GM03348 (cell line): ENCODE measurements at regions not wholly inside any gene's neighbourhood (a gene's known extent, or its start where the extent isn't known, plus 50 kb on each side); places are given as distances from the start of the nearest gene placed in this dataset.

Source experiments
- DNase-seq: peaks from one replicate; pipeline ENCODE4 v3.0.0; 2012; ENCODE audit warnings: low spot score

DNA sequence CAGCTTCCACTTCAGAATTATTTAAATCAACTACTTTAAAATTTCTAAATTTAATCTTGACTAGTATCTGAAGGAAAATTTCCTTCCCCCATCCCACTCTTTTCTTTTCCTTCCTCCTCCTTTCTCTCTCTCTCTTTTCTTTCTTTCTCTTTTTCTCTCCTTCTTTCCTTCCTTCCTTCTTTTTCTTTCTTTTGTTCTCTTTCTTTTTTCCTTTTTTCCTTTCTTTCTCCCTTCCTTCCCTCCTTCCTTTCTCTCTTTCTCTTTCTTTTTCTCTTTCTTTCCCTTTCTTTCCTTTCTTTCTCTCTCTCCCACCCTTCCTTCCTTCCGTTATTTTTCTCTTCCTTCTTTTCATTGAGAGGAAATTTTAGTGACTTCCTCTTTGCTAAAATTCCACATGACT lies 132.0 kb upstream of the CDH19 start:
- DNase-seq, result no peak

DNA sequence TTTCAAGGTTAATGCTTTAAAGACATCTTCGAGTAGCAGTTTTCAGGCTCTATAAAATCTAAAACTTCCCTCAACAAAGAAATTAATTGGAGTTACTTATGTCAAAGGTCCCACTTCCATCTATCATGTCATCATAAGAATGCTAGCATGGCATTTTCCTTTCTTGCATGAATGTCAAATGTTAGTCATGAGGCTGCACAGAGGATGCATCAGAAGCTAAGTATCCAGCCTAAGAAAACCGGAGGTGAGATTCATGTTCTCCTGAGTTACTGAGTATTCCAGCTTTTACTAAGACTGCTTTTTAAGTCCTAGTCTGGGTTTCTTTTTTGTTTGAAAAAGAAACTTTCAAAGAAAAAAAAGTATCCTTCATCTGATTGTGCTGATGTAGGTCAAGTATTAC lies 130.6 kb upstream of the CDH19 start:
- no peak for DNase-seq

DNA sequence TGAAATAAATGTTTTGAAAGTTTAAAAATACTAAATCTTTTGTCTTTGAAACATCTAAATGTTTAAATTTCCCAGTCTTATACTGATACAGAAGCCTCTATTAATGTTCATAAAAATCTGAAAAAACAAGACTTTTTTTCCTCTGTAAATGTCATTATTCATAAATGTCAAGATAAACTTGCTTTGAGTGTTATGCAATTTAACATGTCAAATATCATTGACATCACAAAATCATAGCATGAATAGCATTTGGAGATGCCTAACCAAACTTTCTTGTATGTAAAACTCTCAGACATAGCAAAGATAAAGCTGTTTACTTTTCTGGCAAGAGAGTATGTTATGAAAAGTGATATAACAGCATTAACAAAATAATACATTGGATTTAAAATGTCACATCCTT lies 128.0 kb upstream of the CDH19 start:
- no peak for DNase-seq

DNA sequence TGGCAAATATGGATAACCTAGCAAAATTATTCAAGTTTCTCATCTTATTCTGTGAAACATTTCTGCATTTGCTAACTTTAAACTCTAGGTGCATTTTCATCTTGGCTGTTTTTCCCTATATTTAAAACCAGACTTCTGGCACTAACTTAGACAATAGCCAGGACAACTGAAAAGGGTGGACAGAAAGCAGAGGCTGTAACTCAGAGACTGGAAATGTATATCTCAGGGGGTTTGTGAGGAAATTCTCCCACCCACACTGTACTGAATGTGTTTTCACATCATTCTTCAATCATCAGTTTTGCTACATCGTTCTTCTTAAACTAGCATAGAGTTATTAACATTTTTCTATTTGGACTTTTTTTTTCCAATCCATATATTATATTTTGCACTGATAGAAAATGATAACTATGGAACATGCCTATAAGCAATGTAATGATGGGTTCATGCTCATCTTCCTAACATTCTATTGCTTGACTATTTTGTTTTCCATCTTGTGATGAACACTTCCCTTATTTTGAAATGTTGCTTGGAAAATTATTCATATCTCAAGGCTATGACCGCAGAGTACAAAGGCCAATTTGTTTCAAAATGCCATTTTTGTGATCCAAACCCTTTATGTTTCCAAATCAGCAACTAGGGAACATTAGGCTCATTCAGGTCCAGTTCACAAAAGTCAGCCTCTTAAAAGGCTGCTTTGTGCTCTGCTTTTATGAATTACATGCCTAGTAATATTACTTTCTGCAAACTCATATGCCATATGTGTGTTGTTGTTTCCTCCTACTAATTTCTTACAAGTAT lies 125.8 kb upstream of the CDH19 start:
- no peak for DNase-seq

DNA sequence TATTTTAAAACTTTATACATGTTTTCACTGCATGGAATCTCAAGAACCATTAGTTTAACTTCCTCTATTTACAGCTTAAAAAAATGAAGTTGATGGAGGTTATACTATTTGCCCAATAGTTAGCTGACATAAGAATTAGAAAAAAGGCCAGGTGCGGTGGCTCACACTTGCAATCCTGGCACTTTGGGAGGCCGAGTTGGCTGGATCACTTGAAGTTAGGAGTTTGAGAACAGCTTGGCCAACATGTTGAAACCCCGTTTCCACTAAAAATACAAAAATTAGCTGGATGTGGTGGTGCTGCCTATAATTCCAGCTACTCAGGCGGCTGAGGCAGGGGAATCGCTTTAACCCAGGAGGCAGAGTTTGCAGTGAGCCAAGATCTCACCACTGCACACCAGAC lies 125.1 kb upstream of the CDH19 start:
- no peak for DNase-seq

DNA sequence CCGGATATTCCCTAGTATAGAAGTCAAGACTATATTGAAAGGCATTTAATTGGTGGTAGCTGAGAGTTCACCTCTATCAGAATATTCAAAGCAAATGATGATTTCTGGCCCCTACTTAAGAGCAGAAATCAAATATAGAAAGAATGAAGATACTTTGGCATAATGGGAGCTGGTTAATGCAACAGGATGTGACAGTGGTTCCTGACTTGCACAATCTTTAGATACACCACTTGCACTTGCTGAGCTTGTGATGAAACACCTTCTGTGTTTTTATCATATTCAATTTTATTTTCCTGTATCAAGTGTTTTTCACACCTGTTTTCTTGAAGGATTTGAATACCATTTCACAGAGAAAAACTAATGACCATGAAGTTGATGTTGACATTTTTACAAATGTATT lies 124.1 kb upstream of the CDH19 start:
- no peak for DNase-seq

DNA sequence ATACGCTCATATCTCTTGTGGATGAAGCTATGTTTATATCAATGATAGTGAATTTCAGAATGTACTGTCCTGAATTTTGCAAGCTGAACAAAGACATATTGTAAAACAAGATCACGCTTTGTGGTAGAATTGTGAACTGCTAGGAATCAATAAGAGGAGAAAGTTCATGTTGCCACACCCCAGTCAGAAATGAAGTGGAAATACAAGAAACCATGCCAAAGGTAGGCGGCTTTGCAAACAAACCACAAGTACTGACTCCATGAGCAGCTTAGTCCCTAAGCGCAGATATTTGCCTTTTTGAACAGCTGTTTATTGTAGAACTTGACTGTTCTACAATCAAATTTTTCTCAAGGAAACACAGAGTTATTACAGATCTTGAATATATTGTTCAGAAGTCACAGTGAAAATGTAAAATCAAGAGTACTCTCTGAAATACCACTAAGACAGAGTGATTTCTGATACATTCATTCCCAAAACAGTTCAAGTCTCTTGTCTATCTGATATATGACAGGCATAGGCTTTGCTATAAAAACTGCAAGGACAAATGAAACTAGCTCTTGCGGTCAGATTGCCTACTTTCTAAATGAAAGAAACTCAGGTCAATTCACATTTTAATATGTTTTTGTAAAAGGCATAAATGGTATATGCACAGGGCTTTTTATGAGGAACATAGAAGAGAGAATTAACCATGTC lies 120.9 kb upstream of the CDH19 start:
- no peak for DNase-seq

DNA sequence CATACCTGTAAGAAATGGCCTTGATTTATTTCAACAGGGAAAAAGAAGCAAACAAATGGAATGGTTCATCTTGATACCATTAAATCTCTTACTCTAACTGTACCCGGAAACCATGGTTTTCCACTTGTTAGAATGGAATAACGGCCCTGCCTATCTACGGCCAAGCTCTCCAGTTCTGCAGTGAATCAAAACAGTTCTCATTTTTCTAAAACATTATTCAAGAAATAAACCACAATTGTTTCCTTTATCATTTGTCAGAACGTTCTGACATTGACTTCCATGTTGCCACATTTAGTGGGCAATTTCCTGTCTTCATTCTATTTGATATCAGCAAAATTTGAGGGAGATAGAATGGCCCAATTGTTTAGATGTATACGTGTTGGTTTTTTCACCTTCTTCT lies 118.8 kb upstream of the CDH19 start:
- no peak for DNase-seq

DNA sequence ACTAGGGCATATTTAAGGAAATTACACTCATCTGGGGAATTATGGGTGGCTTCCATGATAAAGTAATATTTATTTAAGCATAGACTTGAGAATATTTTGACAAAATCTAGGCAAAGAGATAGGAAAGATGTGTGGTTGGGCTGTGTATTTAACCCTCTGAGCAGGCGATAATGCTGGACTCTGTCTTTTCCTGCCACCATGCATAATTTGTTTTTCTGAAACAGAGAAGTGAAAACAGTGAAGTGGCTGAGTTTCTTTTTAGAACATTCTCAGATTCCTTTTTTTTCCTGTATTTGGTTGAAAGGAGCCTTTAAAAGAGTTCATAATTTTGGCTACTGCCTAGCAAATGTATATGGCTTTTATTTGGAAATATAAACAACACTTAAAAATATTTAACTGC lies 104.8 kb upstream of the CDH19 start:
- DNase-seq, result no peak

DNA sequence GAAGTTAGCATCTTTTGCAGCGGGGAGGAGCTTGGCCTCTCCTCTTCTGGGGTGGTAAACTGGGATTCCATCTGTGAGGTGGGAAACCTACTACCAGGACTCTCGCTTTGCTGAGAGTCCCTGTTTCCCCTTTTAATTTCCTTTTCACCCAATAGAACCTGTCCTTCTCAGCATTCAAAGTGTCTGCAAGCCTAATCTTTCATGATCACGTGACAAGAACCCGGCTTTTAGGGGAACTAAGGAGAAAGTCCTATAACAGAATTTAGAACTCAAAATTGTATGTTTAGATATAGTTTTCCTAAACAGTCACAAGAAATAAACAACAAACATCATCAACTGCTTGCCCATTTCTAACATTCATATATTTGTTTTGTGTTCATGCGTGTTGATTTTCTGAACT lies 103.6 kb upstream of the CDH19 start:
- no peak for DNase-seq

DNA sequence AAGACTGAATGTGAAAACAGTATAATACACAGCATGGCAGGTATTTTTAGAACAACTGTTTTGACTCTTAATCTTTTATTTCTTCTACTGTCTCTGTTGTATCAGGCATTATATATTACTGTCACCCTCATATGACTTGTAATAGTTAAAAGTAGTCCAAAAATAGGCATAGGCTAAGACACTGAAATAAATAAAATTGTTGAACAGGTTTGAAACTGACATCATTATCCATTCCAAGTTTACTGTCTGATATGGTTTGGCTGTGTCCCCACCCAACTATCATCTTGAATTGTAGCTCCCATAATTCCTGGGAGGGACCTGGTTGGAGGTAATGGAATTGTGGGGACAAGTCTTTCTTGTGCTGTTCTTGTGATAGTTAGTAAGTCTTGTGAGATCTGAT lies 91.4 kb upstream of the CDH19 start:
- DNase-seq, result no peak

DNA sequence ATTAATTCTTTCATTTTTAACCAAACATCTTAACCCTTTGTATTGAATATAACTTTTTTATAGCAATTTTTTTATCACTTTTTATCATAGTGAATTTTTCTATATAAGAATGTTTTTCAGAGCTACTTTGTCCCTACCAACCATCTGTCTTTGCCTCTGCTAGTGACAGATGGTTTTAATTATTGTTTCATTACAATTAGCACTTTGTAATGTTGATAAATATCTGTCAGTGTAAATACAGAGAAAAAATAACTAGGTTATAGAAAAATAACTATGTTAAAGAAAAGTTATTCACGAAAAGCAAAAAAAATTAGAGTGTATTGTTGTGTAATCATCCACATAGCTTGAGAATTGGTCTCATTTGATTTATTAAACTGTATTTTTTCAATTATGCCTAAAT lies 91.0 kb upstream of the CDH19 start:
- no peak for DNase-seq

DNA sequence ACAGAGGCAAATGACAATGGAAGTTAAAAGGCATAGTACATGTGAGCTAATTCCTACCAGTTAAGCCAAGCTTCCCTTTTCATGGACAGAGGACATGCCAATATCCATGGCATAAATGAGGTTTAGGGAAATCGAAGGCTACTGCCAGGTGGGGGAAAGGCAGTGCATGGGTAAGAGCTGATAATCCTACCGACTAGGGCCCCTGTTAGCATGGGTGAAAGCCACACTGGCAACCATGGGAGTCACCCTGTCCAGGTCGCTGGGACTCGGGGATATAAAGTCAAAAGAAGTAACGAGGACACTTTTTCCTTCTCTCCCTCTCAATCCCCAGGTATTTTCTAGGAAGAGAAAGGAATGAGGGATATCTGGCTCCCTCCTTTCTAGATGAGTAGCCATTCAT lies 83.7 kb upstream of the CDH19 start:
- no peak for DNase-seq

DNA sequence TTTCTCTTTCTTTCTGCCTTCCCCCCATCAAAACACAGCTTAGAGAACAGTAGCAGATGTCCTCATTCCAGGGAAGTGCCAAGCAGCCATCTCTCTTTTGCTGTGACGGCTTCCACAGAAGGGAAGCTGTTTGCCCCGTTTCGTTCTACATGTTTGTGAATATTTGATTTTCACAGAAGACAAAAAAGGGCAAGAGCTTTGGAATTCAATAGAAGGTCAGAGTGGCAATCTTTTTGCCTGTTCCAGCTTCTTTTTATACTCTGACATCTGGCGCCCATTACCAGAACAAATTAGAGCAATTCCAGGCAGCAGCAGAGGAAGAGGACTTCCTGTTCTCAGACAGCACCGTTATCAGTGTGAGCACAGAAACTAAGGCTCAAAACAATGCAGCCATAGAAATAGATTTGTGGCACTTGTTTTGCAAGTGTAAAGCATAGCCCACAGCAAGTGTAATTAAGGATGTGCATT lies 79.0 kb upstream of the CDH19 start:
- DNase-seq, result no peak

DNA sequence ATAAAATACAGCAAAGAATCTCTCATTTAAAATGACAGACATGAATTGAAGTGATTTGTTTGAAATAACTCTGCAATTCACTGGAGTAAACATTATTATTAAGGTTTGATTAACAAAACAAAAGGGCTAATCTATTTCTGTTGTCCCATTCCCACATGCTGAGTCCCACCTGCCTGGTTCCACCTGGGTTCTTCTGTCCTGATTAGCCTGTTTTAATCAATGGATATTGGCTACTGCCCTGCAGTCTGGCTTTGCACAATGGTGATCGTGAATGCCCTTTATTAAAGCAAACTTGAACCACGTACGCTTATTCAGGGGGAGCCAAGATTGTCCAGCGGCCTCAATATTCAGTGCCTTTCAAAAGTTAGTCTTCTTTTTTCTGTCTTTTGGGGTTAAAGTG lies 72.8 kb upstream of the CDH19 start:
- DNase-seq, result no peak

DNA sequence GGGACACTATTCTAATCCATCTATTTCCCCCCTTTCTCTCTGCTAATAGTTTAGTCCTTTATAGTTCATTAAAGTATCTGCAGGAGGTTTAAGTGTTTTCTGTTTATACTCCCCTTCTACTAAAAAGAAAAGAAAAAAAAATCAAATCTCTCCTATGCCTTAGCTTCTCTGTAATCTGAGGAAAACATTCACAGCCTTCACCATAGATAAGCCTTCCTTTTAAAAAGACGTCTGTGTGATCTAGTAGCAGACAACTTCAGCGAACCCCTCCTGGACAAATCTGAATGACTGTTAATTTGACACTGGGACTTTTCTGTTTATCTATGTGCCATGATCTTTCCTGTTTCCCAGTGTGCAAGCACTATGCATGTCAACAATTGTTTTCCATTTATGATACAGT lies 70.4 kb upstream of the CDH19 start:
- DNase-seq, result no peak

DNA sequence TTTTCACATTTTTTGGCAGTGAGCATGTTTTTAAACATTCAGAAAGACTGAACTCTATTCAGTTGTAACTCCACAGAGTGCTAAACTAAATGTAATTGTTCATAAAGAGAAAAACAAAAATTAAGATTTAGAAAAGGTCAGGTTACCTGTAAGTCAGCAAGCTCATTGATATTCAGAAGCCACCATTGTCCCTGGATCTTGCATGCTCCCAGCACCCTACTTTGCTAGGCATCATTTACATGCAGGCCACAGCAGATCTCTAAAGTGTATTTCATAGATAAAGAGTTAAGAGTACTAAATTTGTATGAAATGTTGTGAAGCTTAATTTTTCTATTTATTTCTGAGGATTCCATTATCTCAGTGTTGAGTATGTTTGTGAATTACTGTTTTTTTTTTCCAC lies 64.8 kb upstream of the CDH19 start:
- DNase-seq, result no peak

DNA sequence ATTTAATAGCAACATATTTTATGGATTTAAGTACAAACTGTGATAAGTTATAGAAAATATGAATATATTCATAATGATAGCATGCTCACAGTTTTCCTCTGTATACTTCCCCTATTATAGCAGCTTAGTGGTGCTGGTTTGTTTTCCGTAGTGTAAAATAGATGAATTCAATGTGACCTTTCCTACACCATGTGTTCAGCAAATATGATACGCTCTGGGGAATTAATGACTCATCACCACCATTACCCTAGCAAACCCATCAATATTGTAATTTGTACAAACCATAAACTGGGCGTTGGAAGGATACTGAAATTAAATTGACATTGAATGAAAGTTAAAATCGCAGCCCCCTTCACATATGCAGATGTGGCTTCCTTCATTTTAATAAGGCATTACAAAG lies 58.7 kb upstream of the CDH19 start:
- DNase-seq, result no peak

DNA sequence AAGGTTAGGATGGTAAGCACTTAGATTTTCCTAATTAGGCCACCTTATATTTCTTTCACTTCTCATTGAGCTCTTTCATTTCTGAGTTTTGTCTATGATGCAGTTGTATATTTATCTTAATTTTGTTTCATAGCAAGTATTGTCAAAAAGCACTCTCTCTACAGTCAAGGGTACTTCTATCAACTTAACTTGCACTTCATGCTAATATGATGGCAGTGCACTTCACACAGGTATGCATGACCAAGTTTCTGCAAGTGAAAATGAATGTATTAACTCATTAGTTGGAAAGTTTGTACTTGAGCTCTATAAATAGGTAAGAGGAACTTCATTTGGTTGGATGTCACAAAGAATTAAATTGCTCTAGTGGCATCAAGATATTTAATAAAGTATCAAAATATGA lies 51.5 kb upstream of the CDH19 start:
- no peak for DNase-seq
